Heart right ventricle (tissue), 16 donors: ENCODE measurements at regions not wholly inside any gene's neighbourhood (a gene's known extent, or its start where the extent isn't known, plus 50 kb on each side); places are given as distances from the start of the nearest gene placed in this dataset.

Experiments
- ATAC-seq, 8 donors: fragments of 200-7000 bp; cut with Tn5 transposase; one replicate each; pipeline ENCODE4 v1.9.1; 2020; ENCODE audit warnings: mild to moderate bottlenecking in 8 of 8, moderate library complexity in 8 of 8, moderate number of reproducible peaks in 1 of 8
- DNase-seq, 2 donors: peaks; one replicate each; pipeline ENCODE4 v3.0.0-alpha.2; 2020
- H3K27ac ChIP-seq, 10 donors: fragments of 200-600 bp; sonication (generic) in 2 of 10; one replicate each; pipeline versions ENCODE4 v1.5.0 to v1.8.0; 2020 to 2022; ENCODE audit warnings: mild to moderate bottlenecking in 3 of 10
- H3K27me3 ChIP-seq, 7 donors: fragments of 200-600 bp; one replicate each; pipeline ENCODE4 v1.8.0; 2021 to 2022; ENCODE audit warnings: mild to moderate bottlenecking in 2 of 7
- H3K36me3 ChIP-seq, 9 donors: fragments of 200-600 bp; sonication (generic) in 1 of 9; one replicate each; pipeline versions ENCODE4 v1.5.0 to v1.8.0; 2020 to 2022; ENCODE audit warnings: mild to moderate bottlenecking in 2 of 9
- H3K4me1 ChIP-seq, 9 donors: fragments of 200-600 bp; sonication (generic) in 1 of 9; one replicate each; pipeline versions ENCODE4 v1.5.0 to v1.8.0; 2020 to 2022; ENCODE audit warnings: mild to moderate bottlenecking in 4 of 9
- H3K4me3 ChIP-seq, 10 donors: fragments of 200-600 bp; sonication (generic) in 2 of 10; one replicate each; pipeline versions ENCODE4 v1.5.0 to v1.8.0; 2020 to 2022; ENCODE audit warnings: mild to moderate bottlenecking in 7 of 10, moderate library complexity in 2 of 10
- H3K9me3 ChIP-seq, 11 donors: fragments of 200-600 bp in 10 of 11; sonication (generic) in 2 of 11; one replicate each; pipeline versions ENCODE4 v1.5.0 to v1.8.0; 2013 to 2022; ENCODE audit warnings: mild to moderate bottlenecking in 2 of 11, control low read depth in 1 of 11, moderate library complexity in 1 of 11
- CTCF ChIP-seq, 9 donors: fragments of 200-600 bp; sonication (generic) in 2 of 9; IDR thresholded peaks; one replicate each; pipeline versions ENCODE4 v1.5.0 to v1.8.0; 2021 to 2022; ENCODE audit warnings: antibody characterized with exemption in 9 of 9, mild to moderate bottlenecking in 5 of 9, moderate library complexity in 1 of 9
- WGBS, 2 donors: extraction: QIAGEN DNeasy Blood & Tissue Kit; methylation state at CpG; one replicate each; pipeline ENCODE4 v1.1.7; 2013; ENCODE audit warnings: inconsistent platforms in 1 of 2; 5-methylcytosine and 5-hydroxymethylcytosine counted together
- intact Hi-C, 10 donors: fragments of 100-400 bp; cut with DNase I; formaldehyde crosslinking; loops; one replicate each; pipeline versions ENCODE4 v1.11.1 to v1.14.2; 2022
- donor health status: Arrhythmogenic right ventricular cardiomyopathy.
- donor health status: ischemic (EF 13 %, LVEDD 7.1; RV severe dilation, severe dysfunction).
- donor health status: healthy with polysubstance abuse.
- donor health status: DM: no; HTN: yes; CAD: no.
- donor health status: DM: no; HTN: no; CAD: no.
- donor health status: ischemic (EF 25% LVEDD 6.9; RV normal size, moderate dysfunction).
- donor health status: ischemic (EF 25% LVEDD 5.7; RV mildly dilated, moderate dysfunction).
- donor health status: healthy.
- donor health status: DM: yes; HTN: yes; CAD: no.
- donor health status: Ischemic cardiomyopathy.
- donor health status: ischemic (EF 35%, LVEDD 5.7; RV mildly dilated, moderate dysfunction).
- donor health status: nonischemic (EF 11% LVEDD 7.7; RV severe dilation, severe dysfunction).
- donor health status: DM: yes; HTN: yes; CAD: no.
- donor health status: PGD.
- donor health status: ischemic (EF 29% LVEDD 5.4; RV normal size, mild dysfunction).
- donor health status: nonischemic (EF 23%, LVEDD 6.1; RV moderate dilation, normal function).

DNA sequence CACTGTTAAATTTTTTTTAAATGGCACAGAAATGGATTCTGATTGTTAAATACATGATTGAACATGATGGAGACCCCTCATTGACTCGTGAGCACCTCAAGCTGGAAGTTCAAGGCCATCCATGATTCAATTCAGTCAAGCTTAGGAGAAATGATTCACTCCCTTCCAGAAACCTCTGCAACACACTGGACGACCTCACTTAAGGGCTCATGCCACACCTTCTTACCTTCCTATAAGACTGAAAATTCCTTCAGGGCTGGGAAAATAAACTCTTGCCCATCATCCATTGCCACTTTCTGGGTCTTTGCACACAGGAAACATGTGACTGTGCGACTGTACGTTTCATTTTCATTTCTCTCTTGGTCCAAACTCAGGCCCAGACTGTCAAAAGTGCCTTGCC lies 196.4 kb downstream of the TBXT start:
- no peak for TF ChIP-seq CTCF (IDR thresholded peaks at IDR 0.05)
- 73 to 79% methylated on average over 4 of the region's 4 CpGs for WGBS, 2 donors
- Histone ChIP-seq H3K4me3 (no peak overlapping the region), H3K4me1 (no peaks in the 10 kb centered on the region), H3K36me3 (no peaks in the 10 kb centered on the region), H3K27ac (no peak overlapping the region), H3K27me3 (no peaks in the 10 kb centered on the region), H3K9me3 (no peaks in the 10 kb centered on the region)
- ATAC-seq: no peak
- intact Hi-C loops: loop anchor here in 1 of 10 donors (10.0 kb wide), 1 partner anchor 784 kb away; no protein-coding TSS in a partner anchor
- no peak for DNase-seq

- intact Hi-C loops: loop anchor here in 1 of 10 donors (10.0 kb wide), 1 partner anchor 785 kb away; no protein-coding TSS in a partner anchor
- TF ChIP-seq CTCF (IDR thresholded peaks at IDR 0.05): no peak
- Histone ChIP-seq H3K36me3 (no peaks in the 10 kb centered on the region), H3K4me3 (no peak overlapping the region), H3K27ac (no peak overlapping the region), H3K27me3 (no peaks in the 10 kb centered on the region), H3K4me1 (no peaks in the 10 kb centered on the region), H3K9me3 (no peaks in the 10 kb centered on the region)
- 82 to 86% methylated on average over 4 of the region's 4 CpGs for WGBS, 2 donors
- ATAC-seq (no peak), DNase-seq (no peak)
Observed at GRCh38 chr6:165970001-165970400, 197.7 kb downstream of the TBXT start.

GRCh38 chr6:165969184-165969583 lies 198.5 kb downstream of the TBXT start:
- ATAC-seq: no peak
- H3K9me3 ChIP-seq: no peaks in the 10 kb centered on the region
- TF ChIP-seq CTCF (IDR thresholded peaks at IDR 0.05): no peak
- no peaks in the 10 kb centered on the region for H3K36me3 ChIP-seq
- H3K27ac ChIP-seq: no peak overlapping the region
- H3K27me3 ChIP-seq: no peaks in the 10 kb centered on the region
- no peak for DNase-seq
- intact Hi-C loops: no loop called here
- whole genome bisulfite sequencing, 2 donors: 93 to 94% methylated on average over 6 of the region's 6 CpGs
- no peak overlapping the region for H3K4me3 ChIP-seq
- H3K4me1 ChIP-seq: no peaks in the 10 kb centered on the region

GRCh38 chr6:165968408-165968807 lies 199.2 kb downstream of the TBXT start:
- no peaks in the 10 kb centered on the region for H3K4me1 ChIP-seq
- no peak for TF ChIP-seq CTCF (IDR thresholded peaks at IDR 0.05)
- H3K9me3 ChIP-seq: no peaks in the 10 kb centered on the region
- no peaks in the 10 kb centered on the region for H3K36me3 ChIP-seq
- no peak for DNase-seq
- no peak for ATAC-seq
- H3K4me3 ChIP-seq: no peak overlapping the region
- 89% methylated on average over 3 of the region's 3 CpGs for WGBS, 2 donors
- H3K27me3 ChIP-seq: no peaks in the 10 kb centered on the region
- no peak overlapping the region for H3K27ac ChIP-seq
- intact Hi-C loops: no loop called here
